GM19438 (cell line): ENCODE measurements at regions not wholly inside any gene's neighbourhood (a gene's known extent, or its start where the extent isn't known, plus 50 kb on each side); places are given as distances from the start of the nearest gene placed in this dataset.
"Not testable (repeated sequence)": the region's sequence is repeated elsewhere in the genome, so short reads cannot be mapped to it uniquely, and the experiment has no call there.

Experiments
- ATAC-seq: cut with Tn5 transposase; IDR thresholded peaks from one replicate; pipeline ENCODE4 v1.9.1; 2021; ENCODE audit warnings: low read depth; ENCODE audit not compliant: unreplicated experiment

DNA sequence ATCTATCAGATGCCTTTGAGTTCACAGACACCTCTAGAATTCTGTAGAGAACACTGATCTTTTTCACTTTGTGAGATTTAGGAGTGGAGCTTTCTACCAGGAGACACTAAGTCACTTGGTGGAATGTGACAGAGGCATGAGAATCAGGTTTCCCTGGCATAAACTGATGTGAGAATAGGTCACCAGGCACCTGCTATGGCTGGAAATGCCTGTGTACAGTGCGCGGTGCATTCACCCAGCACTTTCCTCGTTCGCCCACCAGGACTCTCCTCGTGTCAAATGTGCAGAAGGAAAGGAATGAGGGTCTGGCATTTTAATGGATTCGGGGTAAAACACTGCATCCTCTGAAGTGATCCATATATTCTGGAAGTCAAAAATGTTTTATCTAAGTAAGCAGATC is 281.8 kb upstream of the TUT7 start:
- no peak for ATAC-seq

DNA sequence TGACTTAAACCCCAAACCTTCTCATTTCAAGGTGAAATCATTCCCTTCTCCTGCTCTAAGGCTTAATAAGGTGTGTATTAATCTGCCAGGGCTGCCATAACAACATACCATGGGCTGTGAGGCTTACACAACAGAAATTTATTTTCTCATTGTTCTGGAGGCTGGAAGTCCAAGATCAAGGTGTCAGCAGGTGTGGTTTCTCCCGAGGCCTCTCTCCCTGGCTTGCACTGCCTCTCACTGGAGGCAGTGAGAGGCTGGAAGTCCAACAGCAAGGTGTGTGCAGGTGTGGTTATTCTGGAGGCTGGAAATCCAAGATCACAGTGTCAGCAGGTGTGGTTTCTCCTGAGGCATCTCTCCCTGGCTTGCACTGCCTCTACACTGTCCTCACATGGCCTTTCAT is 280.3 kb upstream of the TUT7 start:
- ATAC-seq, result no peak

DNA sequence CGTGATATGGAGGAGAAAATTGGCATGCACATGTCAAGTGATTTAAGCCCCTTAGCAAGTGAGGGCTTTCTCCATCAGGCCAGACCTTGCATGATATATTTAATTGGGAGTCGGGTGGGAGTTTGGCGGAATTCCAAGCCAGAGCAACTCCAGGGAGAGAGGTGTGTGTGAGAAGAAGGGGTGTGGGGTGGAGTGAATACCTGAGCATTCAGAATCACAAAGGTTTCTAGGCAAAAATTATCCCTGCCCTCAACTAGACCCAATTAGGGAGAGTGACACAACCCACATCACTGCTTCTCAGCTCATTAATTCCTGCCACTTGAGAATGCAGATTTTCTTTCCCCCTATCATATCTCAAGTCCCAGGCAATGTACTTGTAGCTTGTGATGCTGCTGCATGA is 279.7 kb upstream of the TUT7 start:
- no peak for ATAC-seq

DNA sequence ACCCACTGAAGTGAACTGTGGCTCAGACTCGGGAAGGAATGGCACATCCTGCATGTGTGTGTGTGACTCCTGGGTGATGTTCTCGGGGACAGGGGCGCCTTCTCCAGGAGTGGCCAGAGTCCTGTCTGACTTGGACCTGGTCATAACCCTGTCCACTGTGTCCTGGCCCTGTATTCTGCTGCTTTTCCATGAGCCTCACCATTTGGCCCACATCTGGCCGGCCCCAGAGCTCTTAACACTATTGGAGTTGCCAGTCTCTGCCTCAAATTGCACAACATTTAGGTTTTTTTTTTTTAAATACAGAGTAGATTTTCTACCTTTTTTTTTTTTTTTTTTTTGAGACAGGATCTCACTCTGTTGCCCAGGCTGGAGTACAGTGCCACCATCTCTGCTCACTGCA is 278.3 kb upstream of the TUT7 start:
- no peak for ATAC-seq

DNA sequence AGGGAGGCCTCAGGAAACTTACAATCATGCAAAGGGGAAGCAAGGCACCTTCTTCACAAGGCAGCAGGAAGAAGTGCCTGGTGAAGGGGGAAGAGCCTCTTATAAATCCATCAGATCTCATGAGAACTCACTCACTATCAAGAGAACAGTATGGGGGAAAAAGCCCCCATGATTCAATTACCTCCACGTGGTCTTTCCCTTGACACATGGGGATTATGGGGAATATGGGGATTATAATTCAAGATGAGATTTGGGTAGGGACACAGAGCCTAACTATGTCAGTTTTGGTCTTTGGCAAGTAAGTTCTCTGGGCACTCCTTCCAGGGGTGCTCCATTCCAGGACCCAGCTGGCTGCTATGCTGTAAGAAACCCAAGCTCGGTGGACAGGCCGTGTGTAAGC is 275.3 kb upstream of the TUT7 start:
- no peak for ATAC-seq

DNA sequence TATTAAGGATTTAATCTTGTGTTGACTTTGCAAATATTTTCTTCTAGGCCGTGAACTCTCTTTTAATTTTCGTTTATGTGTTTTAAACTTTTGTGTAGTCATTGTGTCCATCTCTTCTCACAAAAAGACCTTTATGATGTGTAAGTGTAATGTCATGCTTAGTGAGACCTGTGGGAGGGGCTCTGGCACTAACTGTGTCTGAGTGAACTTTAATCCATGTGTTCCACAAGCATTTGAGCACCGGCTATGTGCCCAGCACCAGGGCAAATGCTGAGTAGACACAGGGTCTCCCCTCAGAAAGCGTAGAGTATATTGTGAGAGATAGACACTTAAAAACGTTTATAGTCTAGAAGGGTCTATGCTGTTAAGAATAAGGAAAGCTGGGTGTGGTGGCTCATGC is 272.6 kb upstream of the TUT7 start:
- no peak for ATAC-seq

DNA sequence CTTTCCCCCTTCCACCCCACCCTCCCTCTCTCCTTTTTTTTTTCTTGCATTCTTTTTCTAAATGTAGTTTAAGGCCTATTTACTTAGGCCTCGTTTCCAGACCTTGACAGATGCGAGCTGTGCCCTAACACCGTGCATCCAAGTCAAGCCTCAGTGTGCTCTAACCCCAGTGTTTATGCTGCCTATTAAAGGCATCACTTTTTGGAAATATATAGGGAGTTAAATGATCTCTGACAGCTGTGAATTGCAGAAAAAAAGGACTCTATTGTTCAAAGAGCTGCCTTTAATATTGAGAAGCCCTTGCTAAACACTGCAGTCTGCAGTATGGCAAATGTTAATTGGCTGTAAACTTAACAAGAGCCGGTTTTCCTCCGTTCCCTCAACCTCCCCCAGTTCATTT is 270.4 kb upstream of the TUT7 start:
- no peak for ATAC-seq

DNA sequence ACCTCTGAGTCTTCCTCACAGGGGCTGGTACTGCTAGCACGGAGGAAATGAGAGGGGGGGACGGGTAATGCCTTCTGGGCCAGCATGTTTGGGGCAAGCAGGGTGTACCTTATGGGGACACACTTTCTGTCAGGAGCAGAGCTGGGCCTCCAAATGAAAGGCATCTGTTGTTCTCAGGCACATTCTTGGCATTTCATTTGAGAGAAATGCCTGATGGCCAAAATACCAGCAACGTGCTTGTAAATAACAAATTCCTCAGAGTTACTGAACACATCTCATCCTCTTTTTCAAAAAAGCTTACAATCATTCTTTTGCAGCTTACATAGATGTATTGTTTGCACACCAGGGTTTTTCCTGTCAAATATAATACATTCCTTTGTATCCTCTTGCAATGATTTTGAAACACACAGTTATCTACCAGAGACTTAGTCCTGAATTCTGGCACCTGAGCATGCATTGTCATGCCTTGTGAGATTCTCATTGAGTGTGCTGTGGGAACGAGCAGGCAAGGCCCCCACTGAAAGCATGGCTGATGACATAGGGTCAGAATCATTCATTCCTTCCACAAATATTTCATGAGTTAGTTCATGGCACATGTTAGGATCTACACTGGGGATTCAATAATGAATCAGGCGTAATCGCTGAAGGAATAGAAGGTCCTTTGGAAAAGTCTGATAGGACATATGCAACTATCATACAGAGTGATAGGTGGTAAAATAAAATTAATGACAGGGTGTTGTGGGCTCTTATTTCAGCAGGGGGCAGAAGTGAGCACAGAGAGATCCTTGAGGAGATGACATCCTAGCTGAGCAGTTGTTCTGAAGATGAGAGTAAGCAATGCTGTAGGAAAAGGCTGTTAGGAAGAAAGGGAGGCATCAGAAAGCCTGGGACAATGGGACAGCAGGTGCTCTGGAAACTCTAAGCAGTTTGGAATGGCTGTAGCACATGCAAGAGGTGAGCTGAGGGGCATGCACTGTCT is 260.9 kb upstream of the TUT7 start:
- ATAC-seq, result no peak

DNA sequence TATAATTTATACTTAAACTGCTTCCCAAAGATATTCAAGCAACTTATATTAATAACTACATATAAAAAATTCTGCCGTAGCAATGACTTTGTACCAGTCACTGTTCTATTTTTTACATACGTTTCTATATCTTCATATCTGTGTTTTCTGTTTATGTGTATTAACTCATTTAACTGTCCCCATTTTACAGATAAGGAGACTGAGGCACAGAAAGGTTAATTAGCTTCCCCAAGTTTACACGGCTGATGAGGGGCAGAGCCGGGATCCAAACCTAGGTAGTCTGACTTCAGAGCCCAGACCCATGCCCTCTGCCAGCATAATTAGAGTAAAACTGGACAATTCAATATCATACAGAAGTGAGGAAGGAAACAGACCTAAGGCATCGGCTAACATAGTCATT is 259.7 kb upstream of the TUT7 start:
- no peak for ATAC-seq

DNA sequence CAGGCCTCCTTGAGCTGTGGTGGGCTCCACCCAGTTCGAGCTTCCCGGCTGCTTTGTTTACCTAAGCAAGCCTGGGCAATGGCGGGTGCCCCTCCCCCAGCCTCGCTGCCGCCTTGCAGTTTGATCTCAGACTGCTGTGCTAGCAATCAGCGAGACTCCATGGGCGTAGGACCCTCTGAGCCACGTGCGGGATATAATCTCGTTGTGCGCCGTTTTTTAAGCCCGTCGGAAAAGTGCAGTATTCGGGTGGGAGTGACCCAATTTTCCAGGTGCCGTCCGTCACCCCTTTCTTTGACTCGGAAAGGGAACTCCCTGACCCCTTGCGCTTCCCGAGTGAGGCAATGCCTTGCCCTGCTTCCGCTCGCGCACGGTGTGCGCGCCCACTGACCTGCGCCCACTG is 257.3 kb upstream of the TUT7 start:
- not testable (repeated sequence) for ATAC-seq

DNA sequence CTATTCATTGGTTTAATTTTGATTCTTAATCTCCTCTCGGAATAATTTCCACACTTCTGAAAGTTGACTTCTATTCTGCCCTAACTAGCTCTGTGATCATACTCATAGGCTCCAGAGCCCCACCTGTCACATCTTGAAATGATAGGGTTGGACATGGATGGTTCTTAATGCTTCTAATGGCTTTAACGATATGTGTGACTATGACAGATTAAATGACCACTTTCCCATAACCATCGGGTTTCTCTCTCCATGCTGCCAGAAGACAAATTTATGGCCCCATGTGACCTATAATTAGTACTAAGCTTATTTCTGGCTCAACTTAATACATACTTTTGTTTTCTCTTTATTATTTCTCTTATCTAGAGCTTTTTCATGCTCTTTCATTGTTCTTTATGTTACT is 251.1 kb upstream of the TUT7 start:
- no peak for ATAC-seq

DNA sequence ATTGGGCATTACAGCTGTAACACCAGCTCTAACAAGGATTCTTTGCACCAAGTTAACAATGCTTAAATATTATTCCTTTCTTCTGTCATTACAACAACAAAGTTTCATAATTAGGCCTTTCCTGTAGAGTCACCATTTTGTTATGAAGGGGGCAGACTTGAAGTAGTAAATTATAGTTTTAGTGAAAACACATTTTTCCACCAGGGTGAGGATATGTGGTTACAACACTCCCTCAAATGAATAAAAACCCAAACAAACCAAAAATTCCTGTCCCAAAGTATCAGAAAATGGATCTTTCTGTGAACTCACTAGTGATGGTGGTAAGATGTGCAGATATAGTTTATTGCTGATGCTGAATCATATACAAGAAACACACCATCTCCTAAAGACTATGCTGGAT is 250.5 kb upstream of the TUT7 start:
- ATAC-seq, result no peak

DNA sequence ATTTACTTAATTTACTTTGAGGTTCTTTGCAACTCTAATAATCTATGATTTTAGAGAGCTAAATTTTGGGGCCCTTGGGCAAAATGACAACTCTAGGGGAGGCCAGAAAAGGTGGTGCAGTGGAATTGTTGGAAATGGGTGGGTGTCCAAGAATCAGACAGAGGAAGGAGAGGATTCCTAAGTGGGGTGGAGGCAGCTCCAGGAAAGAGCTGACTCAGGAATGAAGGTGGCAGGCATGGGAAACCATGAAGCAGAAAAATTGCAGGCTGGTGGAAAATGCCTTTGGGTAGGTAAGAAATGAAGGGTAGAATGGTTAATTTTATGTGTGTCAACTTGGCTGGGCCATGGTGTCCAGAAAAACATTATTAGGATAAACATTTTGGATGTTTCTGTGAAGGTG is 248.5 kb upstream of the TUT7 start:
- no peak for ATAC-seq

DNA sequence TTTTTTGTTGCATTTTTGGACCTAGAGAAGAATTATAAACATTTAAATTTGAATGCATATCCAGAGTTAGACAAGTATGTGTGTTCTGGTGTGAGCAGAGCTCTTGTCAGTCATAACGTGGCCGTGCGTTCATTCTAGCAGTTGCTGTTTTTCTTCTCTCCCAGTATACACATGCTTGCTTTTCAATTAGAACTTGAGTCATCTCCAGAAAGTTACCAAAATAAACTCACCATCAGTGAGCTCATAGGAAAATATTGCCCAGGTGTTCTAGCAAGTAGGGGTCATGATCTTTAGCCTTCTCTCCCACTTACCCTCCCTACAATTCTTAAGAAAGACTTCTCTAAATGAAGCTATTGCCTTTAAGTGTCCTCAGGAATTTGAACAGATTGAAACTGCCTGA is 247.5 kb upstream of the TUT7 start:
- ATAC-seq, result no peak

DNA sequence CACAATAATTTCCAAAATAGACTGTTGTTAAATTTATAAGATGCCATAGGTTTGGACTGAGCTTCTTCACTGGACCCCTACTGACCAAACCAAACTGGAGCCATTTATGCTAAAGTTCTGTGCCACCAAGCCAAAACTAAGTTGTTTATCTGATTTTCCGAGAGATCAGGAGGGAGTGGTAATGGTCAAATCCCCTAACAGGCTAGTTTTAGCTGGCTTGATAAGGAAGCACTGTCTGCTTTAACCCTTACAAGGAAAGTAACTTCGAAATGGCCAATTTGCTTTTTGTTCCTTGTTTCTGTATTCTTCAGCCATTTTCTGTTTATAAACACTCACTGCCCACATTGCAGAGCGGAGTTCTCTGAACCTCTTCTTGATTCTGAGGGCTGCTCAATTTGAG is 246.8 kb upstream of the TUT7 start:
- no peak for ATAC-seq

DNA sequence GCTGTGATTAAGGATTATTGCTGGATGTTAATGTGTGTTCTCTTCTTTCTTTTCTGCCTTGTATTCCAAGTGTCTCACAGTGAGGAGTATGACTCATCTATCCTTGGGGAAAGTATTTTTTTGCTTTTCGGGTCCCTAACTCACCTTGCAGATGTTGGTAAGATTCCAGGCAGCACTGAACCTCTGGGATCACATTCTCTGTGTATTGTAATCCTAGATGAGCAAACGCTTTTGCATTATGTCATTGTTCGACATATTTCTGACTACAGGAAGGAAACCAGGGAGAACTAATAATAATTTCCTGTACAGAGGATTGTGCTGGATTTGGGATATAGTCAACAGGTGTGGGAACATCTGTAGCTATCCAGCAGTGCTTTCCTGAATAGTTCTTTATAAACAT is 246.1 kb upstream of the TUT7 start:
- no peak for ATAC-seq

DNA sequence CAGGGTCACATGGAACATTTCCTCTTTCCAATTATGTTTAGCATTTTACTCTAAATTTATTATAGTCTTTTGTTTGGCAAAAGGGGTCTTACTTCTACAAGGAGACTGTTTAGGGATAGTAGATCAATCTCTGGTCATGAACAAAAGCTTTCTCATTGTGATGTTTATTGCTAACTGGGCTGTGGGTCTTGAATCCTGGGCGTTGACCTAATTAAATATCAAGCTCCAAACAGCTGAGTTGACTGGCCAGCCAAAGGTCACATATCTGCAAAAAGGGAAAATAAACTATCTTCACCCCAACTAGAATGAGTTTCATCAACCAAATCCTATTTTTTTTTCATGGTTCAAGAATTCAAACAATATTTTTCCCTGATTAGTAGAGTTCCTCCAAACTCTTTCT is 245.4 kb upstream of the TUT7 start:
- ATAC-seq, result no peak

DNA sequence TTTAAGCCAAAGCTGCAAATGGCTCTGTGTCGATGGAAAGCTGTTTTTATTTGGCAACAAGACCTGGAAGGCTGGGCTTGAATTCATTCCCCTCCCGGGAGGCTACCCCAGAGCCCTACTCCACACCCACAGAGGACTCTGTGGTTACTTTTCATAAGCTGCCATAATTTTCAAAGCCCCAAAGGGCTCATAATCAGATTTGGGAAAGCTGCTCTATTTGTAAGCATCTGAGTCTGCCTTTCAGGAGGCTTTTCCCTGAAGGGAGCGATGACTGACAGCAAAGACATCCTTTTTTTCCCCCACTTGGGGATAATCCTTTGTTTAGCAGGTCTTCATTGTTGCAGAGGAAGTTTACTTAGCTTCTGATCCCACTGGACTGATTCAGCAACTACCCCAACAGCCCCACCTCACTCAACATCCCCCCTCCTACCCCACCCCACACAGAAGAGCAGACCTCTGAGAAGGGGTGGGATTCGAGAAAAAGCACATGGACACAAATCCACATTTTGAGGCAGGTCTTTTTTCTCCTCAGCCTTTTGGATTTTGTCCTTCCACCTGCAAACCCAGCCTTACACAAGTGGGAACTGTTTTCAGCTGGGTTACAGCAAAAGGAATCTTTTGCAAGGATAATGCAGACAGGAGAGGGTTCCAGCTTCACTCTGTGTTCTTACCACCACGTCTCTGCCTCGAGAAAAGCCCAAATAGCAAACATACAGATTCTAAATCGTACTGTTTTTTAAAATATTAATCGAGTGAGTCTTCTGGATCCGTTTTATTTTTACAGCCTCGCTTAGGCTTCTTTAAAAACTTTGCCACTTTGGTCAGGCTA is 244.4 kb upstream of the TUT7 start:
- no peak for ATAC-seq

DNA sequence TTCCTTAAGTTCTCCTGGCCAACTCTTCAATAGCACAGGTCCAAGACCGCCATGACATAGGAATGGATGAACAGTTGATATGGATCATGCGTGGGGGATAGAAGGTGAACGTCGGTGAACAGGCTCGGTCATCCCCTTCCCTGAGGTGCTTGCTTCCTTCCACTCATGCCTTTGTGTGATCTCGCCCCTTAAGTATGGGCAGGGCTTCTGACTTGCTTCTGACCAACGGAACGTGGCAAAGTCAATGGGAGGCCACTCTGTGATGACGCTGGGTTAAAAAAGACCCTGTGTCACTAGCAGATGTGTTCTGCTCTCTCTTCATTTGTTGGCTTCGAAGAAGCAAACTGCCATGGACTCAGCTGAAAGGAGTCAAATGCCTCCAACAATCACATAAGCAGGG is 240.5 kb upstream of the TUT7 start:
- ATAC-seq, result no peak

DNA sequence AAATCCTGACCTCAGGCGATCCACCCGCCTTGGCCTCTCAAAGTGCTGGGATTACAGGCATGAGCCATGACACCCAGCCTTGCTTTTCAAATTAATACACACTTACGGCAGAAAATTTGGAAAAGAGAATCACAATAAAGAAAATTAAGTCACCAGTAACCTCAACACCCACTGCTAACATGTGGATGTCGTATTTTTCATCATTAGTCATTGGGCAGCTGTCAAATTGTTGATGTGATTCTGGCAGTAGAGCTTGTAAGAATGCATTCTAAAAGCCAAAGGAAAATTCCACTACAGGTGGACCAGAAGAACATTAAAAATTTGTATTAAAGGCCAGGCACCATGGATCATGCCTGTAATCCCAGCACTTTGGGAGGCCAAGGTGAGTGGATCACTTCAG is 237.3 kb upstream of the TUT7 start:
- no peak for ATAC-seq

DNA sequence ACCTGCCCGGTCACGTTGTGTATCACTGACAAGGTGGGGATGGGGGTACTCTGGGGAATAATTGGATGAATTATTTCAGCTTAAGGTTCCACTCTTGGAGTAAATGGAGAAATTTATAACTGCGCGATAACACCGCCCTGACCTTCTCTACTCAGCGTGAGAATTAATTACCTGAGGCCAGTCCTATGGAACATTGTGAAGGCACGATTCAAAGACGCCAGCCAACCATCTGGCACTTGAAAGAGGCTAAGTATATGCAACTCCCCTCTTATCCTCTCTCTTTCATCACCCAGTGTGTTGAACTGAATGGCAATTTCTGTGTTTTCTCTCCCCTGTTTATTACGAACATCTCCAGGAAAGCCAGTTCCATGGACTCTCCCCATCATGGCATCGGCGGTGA is 235.5 kb upstream of the TUT7 start:
- no peak for ATAC-seq

DNA sequence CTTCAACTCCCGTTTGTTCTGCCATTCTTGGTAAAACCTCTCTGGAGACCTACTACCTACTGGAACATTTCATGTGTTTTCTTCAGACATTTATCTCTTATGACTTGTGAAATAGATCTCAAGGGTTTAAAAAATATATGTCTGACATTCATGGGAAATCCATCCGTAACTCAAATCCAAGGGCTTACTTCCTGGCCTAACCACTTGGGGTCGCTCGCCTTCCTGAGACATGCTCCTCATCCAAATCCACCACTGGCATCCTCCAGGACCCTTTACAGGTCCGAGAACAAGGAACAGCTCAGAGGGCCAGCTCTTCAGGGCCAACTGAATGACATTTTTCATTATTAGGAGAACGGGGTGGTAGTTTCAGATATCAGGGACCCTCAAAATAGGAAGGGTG is 235.1 kb upstream of the TUT7 start:
- ATAC-seq, result no peak
